GM23338 (cell line): ENCODE measurements at regions not wholly inside any gene's neighbourhood (a gene's known extent, or its start where the extent isn't known, plus 50 kb on each side); places are given as distances from the start of the nearest gene placed in this dataset.

Experiments used
- ATAC-seq: fragments of 200-7000 bp; cut with Tn5 transposase; 3 replicates; pipeline ENCODE4 v1.9.1; 2020
- DNase-seq: peaks from one replicate; pipeline ENCODE4 v3.0.0-alpha.2; 2015; ENCODE audit warnings: low spot score
- H2AFZ ChIP-seq: fragments of 200-600 bp; sonication (generic); 2 replicates; pipeline ENCODE4 v1.8.0; 2016; ENCODE audit warnings: antibody characterized with exemption, mild to moderate bottlenecking, moderate library complexity
- H3F3A ChIP-seq: fragments of 200-600 bp; sonication (generic); replicated peaks from 2 replicates; pipeline ENCODE4 v1.8.0; 2017; ENCODE audit warnings: antibody characterized with exemption, mixed run types, low read depth
- H3K27ac ChIP-seq: fragments of 200-600 bp; sonication (generic); 2 replicates; pipeline ENCODE4 v1.6.1; 2016; ENCODE audit warnings: low read depth
- H3K27me3 ChIP-seq: fragments of 200-600 bp; sonication (generic); 2 replicates; pipeline ENCODE4 v1.8.0; 2016; ENCODE audit warnings: mild to moderate bottlenecking, mixed run types, moderate library complexity; ENCODE audit not compliant: insufficient read depth
- H3K36me3 ChIP-seq: fragments of 200-600 bp; sonication (generic); 2 replicates; pipeline ENCODE4 v1.8.0; 2016; ENCODE audit warnings: mild to moderate bottlenecking; ENCODE audit not compliant: insufficient read depth
- H3K4me1 ChIP-seq: fragments of 200-600 bp; sonication (generic); 2 replicates; pipeline ENCODE4 v1.8.0; 2016; ENCODE audit warnings: mild to moderate bottlenecking, moderate library complexity; ENCODE audit not compliant: insufficient read depth
- H3K4me2 ChIP-seq: fragments of 200-600 bp; sonication (generic); 2 replicates; pipeline ENCODE4 v1.7.1; 2017; ENCODE audit warnings: mixed run types
- H3K4me3 ChIP-seq: fragments of 200-600 bp; sonication (generic); 2 replicates; pipeline ENCODE4 v1.6.1; 2016; ENCODE audit warnings: mixed run types
- H3K79me2 ChIP-seq: fragments of 200-600 bp; sonication (generic); replicated peaks from 2 replicates; pipeline ENCODE4 v1.8.0; 2017; ENCODE audit warnings: mild to moderate bottlenecking; ENCODE audit not compliant: insufficient read depth
- H3K9me2 ChIP-seq: fragments of 200-600 bp; sonication (generic); 2 replicates; pipeline ENCODE4 v1.8.0; 2017; ENCODE audit not compliant: insufficient read depth
- H4K20me1 ChIP-seq: fragments of 200-600 bp; sonication (generic); replicated peaks from 2 replicates; pipeline ENCODE4 v1.8.0; 2017; ENCODE audit warnings: mild to moderate bottlenecking; ENCODE audit not compliant: insufficient read depth
- H3K27ac Mint-ChIP-seq: 2 replicates; pipeline ENCODE4 v1.8.0; 2020; ENCODE audit warnings: inconsistent platforms, mild to moderate bottlenecking, moderate library complexity, mixed read lengths
- H3K27me3 Mint-ChIP-seq: 3 replicates; pipeline ENCODE4 v1.8.0; 2022; ENCODE audit warnings: low read depth, mild to moderate bottlenecking, moderate library complexity, mixed read lengths, inconsistent platforms; ENCODE audit not compliant: insufficient read depth, poor library complexity
- H3K36me3 Mint-ChIP-seq: 3 replicates; pipeline ENCODE4 v1.8.0; 2021; ENCODE audit warnings: low read depth, mild to moderate bottlenecking, inconsistent platforms, moderate library complexity, mixed read lengths
- H3K4me1 Mint-ChIP-seq: 3 replicates; pipeline ENCODE4 v1.8.0; 2020; ENCODE audit warnings: mild to moderate bottlenecking, inconsistent platforms, mixed read lengths
- H3K4me3 Mint-ChIP-seq: 3 replicates; pipeline ENCODE4 v1.8.0; 2021; ENCODE audit warnings: moderate library complexity, mild to moderate bottlenecking, inconsistent platforms, mixed read lengths
- H3K9me3 Mint-ChIP-seq: 3 replicates; pipeline ENCODE4 v1.8.0; 2020; ENCODE audit warnings: moderate library complexity, mild to moderate bottlenecking, inconsistent platforms, mixed read lengths
- CREB1 ChIP-seq: fragments of 250-450 bp; sonication (Bioruptor Pico); IDR thresholded peaks from 2 replicates; pipeline ENCODE4 v1.5.0; 2020; ENCODE audit warnings: low read depth, mild to moderate bottlenecking, moderate library complexity
- CTCF ChIP-seq, 2 experiments: fragments of 200-600 bp in 1 of 2; sonication (generic) in 1 of 2; conservative IDR thresholded peaks; 2 replicates each; pipeline versions ENCODE4 v1.5.1 to v1.6.1; 2016 to 2017; ENCODE audit warnings: antibody characterized with exemption in 2 of 2, low read depth in 2 of 2, mild to moderate bottlenecking in 2 of 2, moderate library complexity in 1 of 2
- ETS1 ChIP-seq: IDR thresholded peaks from 2 replicates; pipeline ENCODE4 v1.6.1; 2016; ENCODE audit warnings: antibody characterized with exemption
- EZH2 ChIP-seq: fragments of 200-600 bp; sonication (generic); IDR thresholded peaks from one replicate; pipeline ENCODE4 v1.8.0; 2017; ENCODE audit warnings: antibody characterized with exemption, mild to moderate bottlenecking, low read depth; ENCODE audit not compliant: unreplicated experiment
- EZH2phosphoT487 ChIP-seq: fragments of 200-600 bp; sonication (generic); IDR thresholded peaks from one replicate; pipeline ENCODE4 v1.8.1; 2018; ENCODE audit warnings: antibody characterized with exemption; ENCODE audit not compliant: unreplicated experiment
- JUNB ChIP-seq: IDR thresholded peaks from one replicate; pipeline ENCODE4 v1.6.1; 2016; ENCODE audit warnings: antibody characterized with exemption; ENCODE audit not compliant: unreplicated experiment
- NANOG ChIP-seq: IDR thresholded peaks from 2 replicates; pipeline ENCODE4 v1.6.1; 2016; ENCODE audit warnings: antibody characterized with exemption, borderline replicate concordance
- POLR2AphosphoS5 ChIP-seq: IDR thresholded peaks from 2 replicates; pipeline ENCODE4 v1.6.1; 2016; ENCODE audit warnings: antibody characterized with exemption, low read depth
- REST ChIP-seq: IDR thresholded peaks from one replicate; pipeline ENCODE4 v1.6.1; 2018; ENCODE audit warnings: antibody characterized with exemption; ENCODE audit not compliant: unreplicated experiment
- STAT1 ChIP-seq: IDR thresholded peaks from one replicate; pipeline ENCODE4 v1.6.1; 2016; ENCODE audit warnings: antibody characterized with exemption; ENCODE audit not compliant: unreplicated experiment
- ZNF114 ChIP-seq: fragments of 250-450 bp; sonication (Bioruptor Pico); IDR thresholded peaks from 2 replicates; pipeline ENCODE4 v1.5.0; 2020; ENCODE audit warnings: mild to moderate bottlenecking, moderate library complexity
- ZNF331 ChIP-seq: fragments of 250-450 bp; sonication (Bioruptor Pico); IDR thresholded peaks from 2 replicates; pipeline ENCODE4 v1.5.0; 2020; ENCODE audit warnings: low read depth, mild to moderate bottlenecking, moderate library complexity
- ZNF462 ChIP-seq: fragments of 250-450 bp; sonication (Bioruptor Pico); IDR thresholded peaks from 2 replicates; pipeline ENCODE4 v1.5.0; 2020; ENCODE audit warnings: mild to moderate bottlenecking, moderate library complexity

GRCh38 chr13:99051768-99052455 lies 74.0 kb upstream of the DOCK9 start:
- DNase-seq, result no peak
- no peak overlapping the region for H3K4me3 ChIP-seq
- no peak overlapping the region for H3K27ac ChIP-seq
- H3K27me3 ChIP-seq, result no peaks in the 10 kb centered on the region
- no peaks in the 10 kb centered on the region for H4K20me1 ChIP-seq
- Mint-ChIP-seq H3K36me3 (no peaks in the 10 kb centered on the region), H3K4me3 (no peak overlapping the region), H3K27me3 (no peaks in the 10 kb centered on the region), H3K9me3 (no peaks in the 10 kb centered on the region), H3K4me1 (peaks cover 34% of the 10 kb centered on the region), H3K27ac (no peak overlapping the region)
- no peak overlapping the region for H3K4me2 ChIP-seq
- H2AFZ ChIP-seq, result no peak overlapping the region
- H3K36me3 ChIP-seq, result no peaks in the 10 kb centered on the region
- peaks cover 35% of the 10 kb centered on the region for H3K4me1 ChIP-seq
- no peaks in the 10 kb centered on the region for H3K79me2 ChIP-seq
- H3F3A ChIP-seq, result no peaks in the 10 kb centered on the region
- no peaks in the 10 kb centered on the region for H3K9me2 ChIP-seq
- TF ChIP-seq STAT1, result no peak
- TF ChIP-seq JUNB, result no peak
- TF ChIP-seq ETS1, result no peak
- no peak for TF ChIP-seq ZNF114 (CRISPR knock-in tag)
- TF ChIP-seq ZNF331, result no peak
- no peak for TF ChIP-seq EZH2phosphoT487
- TF ChIP-seq CREB1 (CRISPR knock-in tag), result no peak
- no peak for TF ChIP-seq POLR2AphosphoS5
- TF ChIP-seq CTCF (conservative IDR thresholded peaks at IDR 0.05; ENCODE audit: low read depth in 2 of 2), result no peak
- no peak for TF ChIP-seq ZNF462 (CRISPR knock-in tag)
- no peak for TF ChIP-seq REST
- no peak for TF ChIP-seq EZH2
- TF ChIP-seq NANOG, result no peak
- ATAC-seq, result no peak
